H9 (cell line): ENCODE measurements at regions not wholly inside any gene's neighbourhood (a gene's known extent, or its start where the extent isn't known, plus 50 kb on each side); places are given as distances from the start of the nearest gene placed in this dataset.

ENCODE experiments used
- DNase-seq: peaks from one replicate; pipeline ENCODE4 v3.0.0-alpha.2; 2017
- H2AFZ ChIP-seq: one replicate; pipeline ENCODE4 v1.6.1; 2013; ENCODE audit warnings: mild to moderate bottlenecking, low read length, control low read depth, moderate library complexity
- H2AK5ac ChIP-seq: 2 replicates; pipeline ENCODE4 v1.6.1; 2013; ENCODE audit warnings: low read length, control low read depth, mixed read lengths; ENCODE audit not compliant: insufficient read length
- H2BK120ac ChIP-seq: one replicate; pipeline ENCODE4 v1.6.1; 2013; ENCODE audit warnings: low read depth, mild to moderate bottlenecking, low read length, control low read depth, inconsistent platforms; ENCODE audit not compliant: poor library complexity, severe bottlenecking
- H2BK12ac ChIP-seq: 2 replicates; pipeline ENCODE4 v1.6.1; 2013; ENCODE audit warnings: low read length, control low read depth, mixed read lengths, low read depth; ENCODE audit not compliant: insufficient read length
- H2BK15ac ChIP-seq: 2 replicates; pipeline ENCODE4 v1.6.1; 2013; ENCODE audit warnings: low read depth, low read length, control low read depth
- H2BK20ac ChIP-seq: one replicate; pipeline ENCODE4 v1.6.1; 2013; ENCODE audit warnings: low read depth, mild to moderate bottlenecking, low read length, control low read depth, inconsistent platforms; ENCODE audit not compliant: poor library complexity, severe bottlenecking
- H2BK5ac ChIP-seq: 2 replicates; pipeline ENCODE4 v1.6.1; 2013; ENCODE audit warnings: low read length, control low read depth, mixed read lengths; ENCODE audit not compliant: insufficient read length
- H3K14ac ChIP-seq: 2 replicates; pipeline ENCODE4 v1.6.1; 2013; ENCODE audit warnings: low read length, control low read depth; ENCODE audit not compliant: insufficient read depth
- H3K18ac ChIP-seq: 2 replicates; pipeline ENCODE4 v1.6.1; 2013; ENCODE audit warnings: low read depth, mild to moderate bottlenecking, mixed read lengths, low read length, control low read depth; ENCODE audit not compliant: insufficient read length
- H3K23ac ChIP-seq: 2 replicates; pipeline ENCODE4 v1.6.1; 2013; ENCODE audit warnings: low read length, control low read depth, mixed read lengths, low read depth; ENCODE audit not compliant: insufficient read length
- H3K23me2 ChIP-seq: 2 replicates; pipeline ENCODE4 v1.6.1; 2013; ENCODE audit warnings: low read depth, mild to moderate bottlenecking, mixed read lengths, low read length, control low read depth; ENCODE audit not compliant: insufficient read length, poor library complexity, severe bottlenecking
- H3K27ac ChIP-seq: 2 replicates; pipeline ENCODE4 v1.5.1; 2013; ENCODE audit warnings: low read length, control low read depth, mixed read lengths, low read depth; ENCODE audit not compliant: insufficient read length
- H3K27me3 ChIP-seq: 2 replicates; pipeline ENCODE4 v1.6.1; 2013; ENCODE audit warnings: low read length, control low read depth, inconsistent platforms; ENCODE audit not compliant: insufficient read depth
- H3K4ac ChIP-seq: 2 replicates; pipeline ENCODE4 v1.6.1; 2013; ENCODE audit warnings: low read depth, mild to moderate bottlenecking, control low read depth, inconsistent platforms, low read length, moderate library complexity
- H3K4me1 ChIP-seq: 2 replicates; pipeline ENCODE4 v1.6.1; 2013; ENCODE audit warnings: low read length, control low read depth, inconsistent platforms; ENCODE audit not compliant: insufficient read depth
- H3K4me2 ChIP-seq: 2 replicates; pipeline ENCODE4 v1.6.1; 2013; ENCODE audit warnings: low read length, control low read depth, mixed read lengths; ENCODE audit not compliant: insufficient read length, insufficient read depth
- H3K56ac ChIP-seq: 2 replicates; pipeline ENCODE4 v1.6.1; 2013; ENCODE audit warnings: low read depth, mild to moderate bottlenecking, mixed read lengths, low read length, control low read depth; ENCODE audit not compliant: insufficient read length
- H3K79me1 ChIP-seq: 2 replicates; pipeline ENCODE4 v1.6.1; 2013; ENCODE audit warnings: low read depth, mild to moderate bottlenecking, moderate library complexity, low read length, control low read depth, inconsistent platforms; ENCODE audit not compliant: insufficient read depth, poor library complexity, severe bottlenecking
- H3K79me2 ChIP-seq: 2 replicates; pipeline ENCODE4 v1.6.1; 2013; ENCODE audit warnings: low read length, control low read depth, inconsistent platforms; ENCODE audit not compliant: insufficient read depth
- H3K9ac ChIP-seq: 2 replicates; pipeline ENCODE4 v1.6.1; 2013; ENCODE audit warnings: low read length, control low read depth, mixed read lengths; ENCODE audit not compliant: insufficient read length; ENCODE audit errors: extremely low read depth
- H3K9me3 ChIP-seq: one replicate; pipeline ENCODE4 v1.6.1; 2013; ENCODE audit warnings: low read depth, low read length, inconsistent platforms; ENCODE audit not compliant: control insufficient read depth
- H3T11ph ChIP-seq: one replicate; pipeline ENCODE4 v1.6.1; 2013; ENCODE audit warnings: mild to moderate bottlenecking, low read length, control low read depth, inconsistent platforms
- H4K20me1 ChIP-seq: one replicate; pipeline ENCODE4 v1.6.1; 2013; ENCODE audit not compliant: control insufficient read depth, insufficient read length, insufficient read depth
- H4K5ac ChIP-seq: 2 replicates; pipeline ENCODE4 v1.6.1; 2013; ENCODE audit warnings: low read depth, mild to moderate bottlenecking, mixed read lengths, low read length, control low read depth; ENCODE audit not compliant: insufficient read length
- H4K8ac ChIP-seq: replicated peaks from 2 replicates; pipeline ENCODE4 v1.6.1; 2013; ENCODE audit warnings: low read length, control low read depth, mixed read lengths, low read depth; ENCODE audit not compliant: insufficient read length
- H4K91ac ChIP-seq: 2 replicates; pipeline ENCODE4 v1.6.1; 2013; ENCODE audit warnings: low read depth, mild to moderate bottlenecking, moderate library complexity, mixed read lengths, low read length, control low read depth; ENCODE audit not compliant: insufficient read length
- H3K27ac Mint-ChIP-seq, 3 experiments: 2 replicates in 2 of 3; 3 replicates in 1 of 3; pipeline ENCODE4 v1.8.0; 2020 to 2021; ENCODE audit warnings: mixed read lengths in 3 of 3, mild to moderate bottlenecking in 1 of 3, moderate library complexity in 1 of 3
- H3K27me3 Mint-ChIP-seq: 2 replicates; pipeline ENCODE4 v1.8.0; 2021; ENCODE audit warnings: low read depth, mild to moderate bottlenecking, moderate library complexity, mixed read lengths
- H3K36me3 Mint-ChIP-seq, 3 experiments: 2 replicates in 2 of 3; 3 replicates in 1 of 3; pipeline ENCODE4 v1.8.0; 2020 to 2021; ENCODE audit warnings: low read depth in 3 of 3, mixed read lengths in 3 of 3; ENCODE audit not compliant: insufficient read depth in 1 of 3
- H3K4me1 Mint-ChIP-seq, 2 experiments: 2 replicates each; pipeline ENCODE4 v1.8.0; 2020; ENCODE audit warnings: mixed read lengths in 2 of 2
- H3K4me3 Mint-ChIP-seq, 2 experiments: 2 replicates in 1 of 2; 3 replicates in 1 of 2; pipeline ENCODE4 v1.8.0; 2020 to 2021; ENCODE audit warnings: mild to moderate bottlenecking in 2 of 2, mixed read lengths in 2 of 2, moderate library complexity in 1 of 2
- H3K9me3 Mint-ChIP-seq, 2 experiments: 2 replicates in 1 of 2; 3 replicates in 1 of 2; pipeline ENCODE4 v1.8.0; 2020; ENCODE audit warnings: mild to moderate bottlenecking in 2 of 2, mixed read lengths in 2 of 2, moderate library complexity in 1 of 2
- CTCF ChIP-seq: fragments of 200-600 bp; sonication (generic); conservative IDR thresholded peaks from 3 replicates; pipeline ENCODE4 v1.8.0; 2021; ENCODE audit warnings: antibody characterized with exemption, mild to moderate bottlenecking
- WGBS: extraction: QIAGEN DNeasy Blood & Tissue Kit; methylation state at CpG from one replicate; pipeline ENCODE4 v1.1.7; 2013; ENCODE audit warnings: missing lambda C conversion rate, low lambda C conversion rate, mixed read lengths; ENCODE audit not compliant: insufficient read length; ENCODE audit errors: extremely low coverage; 5-methylcytosine and 5-hydroxymethylcytosine counted together

DNA sequence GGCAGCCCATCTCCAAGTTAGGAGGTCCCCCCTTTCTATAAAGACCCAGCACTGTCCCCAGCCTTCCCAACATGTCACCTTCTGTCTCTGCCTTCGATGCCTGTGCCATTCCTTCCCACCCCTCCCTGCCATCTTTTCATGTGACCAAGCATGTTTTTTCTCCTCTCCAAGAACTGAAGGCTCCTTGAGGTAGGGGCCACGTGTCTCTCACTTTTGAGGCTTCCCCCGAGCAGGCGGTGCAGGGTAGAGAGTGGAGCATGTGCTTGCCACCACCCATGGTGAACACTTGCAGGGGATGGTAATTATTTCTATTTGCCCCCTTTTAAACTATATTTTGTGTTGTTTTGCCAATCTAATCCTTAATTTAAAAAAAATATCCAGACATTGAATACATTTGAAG is 168.4 kb downstream of the ACKR3 start:
- no peak overlapping the region for H3T11ph ChIP-seq
- no peaks in the 10 kb centered on the region for H3K9me3 ChIP-seq
- no peaks in the 10 kb centered on the region for H3K36me3 Mint-ChIP-seq
- H3K14ac ChIP-seq, result no peak overlapping the region
- H2BK120ac ChIP-seq, result no peak overlapping the region
- H3K9ac ChIP-seq, result no peak overlapping the region
- no peak overlapping the region for H2BK20ac ChIP-seq
- peaks cover 7% of the 10 kb centered on the region for H3K27me3 Mint-ChIP-seq
- H3K23me2 ChIP-seq, result no peaks in the 10 kb centered on the region
- no peak overlapping the region for H3K18ac ChIP-seq
- no peak overlapping the region for H3K4me3 Mint-ChIP-seq
- no peaks in the 10 kb centered on the region for H3K79me2 ChIP-seq
- no peak overlapping the region for H4K91ac ChIP-seq
- H3K4me2 ChIP-seq, result no peak overlapping the region
- no peaks in the 10 kb centered on the region for H3K27me3 ChIP-seq
- H4K20me1 ChIP-seq, result no peaks in the 10 kb centered on the region
- no peak overlapping the region for H3K23ac ChIP-seq
- H3K27ac ChIP-seq, result no peak overlapping the region
- no peak overlapping the region for H2AFZ ChIP-seq
- no peak overlapping the region for H2BK12ac ChIP-seq
- TF ChIP-seq CTCF, result no peak
- H2BK15ac ChIP-seq, result no peak overlapping the region
- no peak overlapping the region for H2AK5ac ChIP-seq
- no peak overlapping the region for H3K27ac Mint-ChIP-seq
- no peaks in the 10 kb centered on the region for H3K79me1 ChIP-seq
- no peak overlapping the region for H2BK5ac ChIP-seq
- DNase-seq, result no peak
- no peaks in the 10 kb centered on the region for H3K9me3 Mint-ChIP-seq
- no peak overlapping the region for H4K8ac ChIP-seq
- no peak overlapping the region for H4K5ac ChIP-seq
- WGBS, result no CpG with 5 or more reads among the region's 4 CpGs
- H3K56ac ChIP-seq, result no peak overlapping the region
- H3K4ac ChIP-seq, result no peak overlapping the region
- H3K4me1 ChIP-seq, result no peaks in the 10 kb centered on the region
- H3K4me1 Mint-ChIP-seq, result no peaks in the 10 kb centered on the region
